GM21825 (cell line): ENCODE measurements at regions not wholly inside any gene's neighbourhood (a gene's known extent, or its start where the extent isn't known, plus 50 kb on each side); places are given as distances from the start of the nearest gene placed in this dataset.
"Not testable (repeated sequence)": the region's sequence is repeated elsewhere in the genome, so short reads cannot be mapped to it uniquely, and the experiment has no call there.

Experiments
- ATAC-seq: cut with Tn5 transposase; IDR thresholded peaks from one replicate; pipeline ENCODE4 v1.9.1; 2021; ENCODE audit warnings: mild to moderate bottlenecking, moderate library complexity; ENCODE audit not compliant: unreplicated experiment

DNA sequence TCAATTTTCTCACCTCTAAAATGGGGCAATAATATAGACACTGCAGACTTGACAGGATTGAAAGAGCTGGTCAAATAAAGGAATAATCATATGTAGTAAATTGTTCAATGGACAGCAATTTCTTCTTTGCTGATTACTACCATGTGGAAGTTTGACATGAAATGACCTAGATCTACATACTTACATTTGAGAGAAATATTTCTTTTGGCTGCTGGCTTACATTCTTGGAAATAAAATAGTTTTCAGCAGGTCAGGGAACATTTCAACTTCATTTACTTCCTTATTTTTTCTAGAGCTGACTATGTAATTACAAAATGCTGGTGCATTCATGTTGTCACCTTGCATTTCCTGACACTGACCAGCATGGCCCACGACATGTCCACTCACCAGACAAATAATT, 294.6 kb upstream of the MIR17HG start:
- no peak for ATAC-seq

DNA sequence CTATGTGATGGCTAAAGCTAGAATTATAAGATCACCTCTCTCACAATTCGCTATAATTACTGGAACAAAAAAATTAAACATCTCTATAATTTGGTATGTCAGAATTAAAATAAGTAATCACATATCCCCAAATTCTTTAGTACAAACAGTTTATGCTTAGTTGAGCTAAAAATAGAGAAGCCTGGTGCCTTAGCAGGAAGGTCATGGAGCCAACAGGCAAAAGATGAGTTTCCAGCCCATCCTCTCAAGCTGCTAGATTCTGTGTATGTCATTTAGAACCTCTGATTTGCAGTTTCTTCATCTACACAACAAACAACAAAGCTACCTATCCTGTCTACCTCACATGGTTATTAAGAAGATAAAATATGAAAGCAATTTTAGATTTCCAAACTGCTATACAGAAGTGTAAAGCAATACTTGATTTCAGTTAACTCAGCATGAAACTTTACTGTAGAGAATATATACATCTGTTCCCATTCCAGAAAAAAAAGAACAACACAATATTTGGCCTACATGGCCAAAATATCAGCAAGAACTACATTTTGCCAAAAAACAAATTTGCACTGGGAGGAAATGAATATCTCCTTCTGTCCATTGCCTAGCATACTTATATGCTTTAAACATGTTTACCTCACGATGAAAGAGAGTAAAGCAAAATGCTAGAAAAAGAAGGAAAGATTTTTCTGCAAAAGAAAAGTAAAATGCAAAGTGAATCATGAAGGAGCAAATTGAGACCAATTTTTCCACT, 294.0 kb upstream of the MIR17HG start:
- no peak for ATAC-seq

- ATAC-seq, result no peak
These were observed 292.6 kb upstream of the MIR17HG start for GRCh38 chr13:91054902-91055301.

- ATAC-seq, result no peak
These were observed 290.7 kb upstream of the MIR17HG start for GRCh38 chr13:91056746-91057145.

DNA sequence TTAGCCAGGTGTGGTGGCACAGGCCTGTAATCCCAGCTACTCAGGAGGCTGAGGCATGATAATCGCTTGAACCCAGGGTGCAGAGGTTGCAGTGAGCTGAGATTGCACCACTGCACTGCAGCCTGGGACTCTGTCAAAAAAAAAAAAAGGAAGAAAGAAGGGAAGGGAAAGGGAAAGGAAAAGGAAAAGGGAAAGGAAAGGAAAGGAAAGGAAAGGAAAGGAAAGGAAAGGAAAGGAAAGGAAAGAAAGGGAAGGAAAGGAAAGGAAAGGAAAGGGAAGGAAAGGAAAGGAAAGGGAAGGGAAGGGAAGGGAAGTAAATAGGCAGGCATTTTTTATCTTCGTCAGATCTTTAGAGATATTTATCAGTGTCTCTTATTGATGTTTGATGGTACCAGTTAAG, 290.0 kb upstream of the MIR17HG start:
- not testable (repeated sequence) for ATAC-seq

GRCh38 chr13:91058066-91058465, 289.4 kb upstream of the MIR17HG start:
- no peak for ATAC-seq

DNA sequence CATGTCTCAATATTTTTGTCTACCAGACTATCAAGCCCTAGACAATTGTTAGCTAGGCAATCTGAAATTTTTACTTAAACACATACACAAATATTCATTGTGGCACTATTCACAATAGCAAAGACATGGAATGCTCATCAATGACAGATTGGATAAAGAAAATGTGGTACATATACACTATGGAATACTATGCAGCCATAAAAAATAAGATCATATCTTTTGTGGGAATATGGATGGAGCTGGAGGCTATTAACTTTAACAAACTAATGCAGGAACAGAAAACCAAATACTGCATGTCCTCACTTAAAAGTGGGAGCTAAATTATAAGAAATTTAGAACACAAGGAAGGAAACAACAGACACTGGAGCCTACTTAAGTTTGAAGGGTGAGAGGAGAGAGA, 288.6 kb upstream of the MIR17HG start:
- no peak for ATAC-seq

GRCh38 chr13:91066745-91067144, 280.7 kb upstream of the MIR17HG start:
- ATAC-seq, result no peak

- ATAC-seq, result no peak
These were observed 275.0 kb upstream of the MIR17HG start for GRCh38 chr13:91072486-91072885.

- no peak for ATAC-seq
These were observed 273.4 kb upstream of the MIR17HG start for GRCh38 chr13:91074091-91074490.

DNA sequence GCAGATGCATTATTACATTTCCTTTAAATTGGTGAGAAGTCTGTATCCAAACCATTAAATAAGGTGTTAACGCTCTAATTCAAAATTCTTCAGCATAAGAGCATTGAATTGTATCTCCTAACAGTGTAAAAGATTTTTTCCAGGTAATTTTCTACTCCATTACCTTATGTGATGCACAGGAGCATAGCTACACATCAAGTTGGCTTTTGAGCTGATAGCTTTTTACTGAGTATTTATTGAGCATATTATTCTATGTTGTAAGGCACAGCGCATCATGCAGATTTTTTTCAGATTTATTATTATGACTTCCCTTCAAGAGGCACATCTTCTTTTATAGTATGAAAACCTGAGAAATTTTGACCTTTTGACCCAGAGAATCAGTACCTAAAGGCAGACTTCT, 270.7 kb upstream of the MIR17HG start:
- ATAC-seq, result no peak

GRCh38 chr13:91078093-91078679, 269.3 kb upstream of the MIR17HG start:
- no peak for ATAC-seq

- ATAC-seq, result no peak
These were observed 268.3 kb upstream of the MIR17HG start for GRCh38 chr13:91079176-91079575.

DNA sequence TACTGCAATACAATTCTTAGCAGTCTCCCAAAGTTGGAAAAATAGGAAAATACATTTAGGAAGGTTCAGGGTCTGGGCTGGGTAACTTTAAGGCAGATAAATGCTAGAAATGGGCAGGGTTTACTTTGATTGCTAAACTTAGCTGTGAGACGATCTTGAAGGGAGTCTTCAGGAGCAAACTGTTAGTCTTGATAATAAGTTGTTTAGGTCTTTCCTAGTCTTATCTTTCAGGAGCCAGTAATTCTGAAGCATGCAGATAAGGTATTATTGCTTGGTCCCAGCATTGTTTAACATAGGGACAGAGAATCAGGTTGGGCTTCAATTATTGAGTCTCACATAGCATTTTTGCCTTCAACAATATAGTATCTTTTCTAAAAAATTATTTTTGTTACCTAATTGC, 262.4 kb upstream of the MIR17HG start:
- no peak for ATAC-seq

GRCh38 chr13:91086936-91087716, 260.4 kb upstream of the MIR17HG start:
- ATAC-seq, result no peak

GRCh38 chr13:91097269-91097668, 250.2 kb upstream of the MIR17HG start:
- no peak for ATAC-seq

DNA sequence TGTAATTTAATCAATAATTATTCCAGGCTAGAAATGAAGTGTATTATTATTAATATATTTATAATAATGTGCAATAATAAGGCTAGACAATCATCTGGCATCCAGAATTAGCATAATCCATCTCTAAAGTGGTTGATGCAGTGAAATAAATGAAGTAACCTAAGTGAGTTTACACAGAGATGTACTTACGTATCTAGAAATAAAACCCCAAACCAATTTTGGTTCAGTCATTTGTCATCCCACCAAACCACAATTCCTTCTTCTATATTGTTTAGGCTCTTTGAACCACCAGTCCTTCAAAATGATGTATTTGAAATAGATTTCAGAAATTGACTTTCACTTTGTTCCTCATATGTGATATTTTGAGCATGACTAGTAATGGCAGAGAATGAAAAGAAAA, 247.6 kb upstream of the MIR17HG start:
- ATAC-seq, result no peak

DNA sequence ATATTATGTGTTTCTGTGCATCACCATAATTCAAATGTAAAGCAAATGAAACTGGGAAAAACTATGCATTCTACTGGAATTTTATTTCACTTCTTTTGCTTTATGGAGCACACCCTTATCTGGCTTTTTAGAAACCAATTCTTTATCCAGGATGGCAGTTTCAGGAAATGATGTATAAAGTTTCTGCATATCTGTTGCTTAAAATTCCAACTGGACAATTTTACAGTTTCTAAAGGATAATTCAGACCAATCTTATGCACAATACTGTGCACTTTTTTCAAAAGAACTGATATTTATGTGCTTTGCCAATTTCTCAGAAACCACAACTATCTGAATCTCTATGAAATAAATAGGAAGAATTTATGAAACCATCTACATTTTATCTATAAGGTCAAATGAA, 246.5 kb upstream of the MIR17HG start:
- ATAC-seq, result no peak

- ATAC-seq, result no peak
These were observed 246.1 kb upstream of the MIR17HG start for GRCh38 chr13:91101381-91101780.

DNA sequence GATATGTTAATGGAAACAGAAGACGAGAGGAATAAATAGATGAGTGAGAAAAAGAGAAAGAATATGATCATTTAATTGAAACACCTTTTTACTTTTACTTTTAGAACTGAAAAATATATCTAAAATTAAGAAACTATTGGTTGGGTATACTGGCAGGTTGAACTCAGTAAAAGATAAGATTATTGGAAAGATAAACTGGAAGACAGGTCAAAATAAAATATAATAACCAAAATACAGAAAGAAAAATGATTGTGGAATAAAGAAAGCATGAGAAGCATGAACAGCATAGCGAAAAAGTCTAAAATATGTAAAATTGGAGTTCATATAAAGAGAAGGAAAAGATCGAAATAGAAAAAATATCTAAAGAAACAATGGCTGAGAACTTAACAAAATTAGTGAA, 242.2 kb upstream of the MIR17HG start:
- no peak for ATAC-seq

GRCh38 chr13:91106565-91106964, 240.9 kb upstream of the MIR17HG start:
- no peak for ATAC-seq

- no peak for ATAC-seq
These were observed 239.2 kb upstream of the MIR17HG start for GRCh38 chr13:91108315-91108714.
